EL (cell line): ENCODE measurements at regions not wholly inside any gene's neighbourhood (a gene's known extent, or its start where the extent isn't known, plus 50 kb on each side); places are given as distances from the start of the nearest gene placed in this dataset.
A peak's percentile ranks its signal among the peaks of the same experiment; 100 is the strongest.

Source experiments
- DNase-seq: peaks from one replicate; pipeline ENCODE4 v3.0.0-alpha.2; 2016

- no peak for DNase-seq
These were observed 139.2 kb downstream of the ADAMTS15 start for GRCh38 chr11:130587658-130588057.

DNA sequence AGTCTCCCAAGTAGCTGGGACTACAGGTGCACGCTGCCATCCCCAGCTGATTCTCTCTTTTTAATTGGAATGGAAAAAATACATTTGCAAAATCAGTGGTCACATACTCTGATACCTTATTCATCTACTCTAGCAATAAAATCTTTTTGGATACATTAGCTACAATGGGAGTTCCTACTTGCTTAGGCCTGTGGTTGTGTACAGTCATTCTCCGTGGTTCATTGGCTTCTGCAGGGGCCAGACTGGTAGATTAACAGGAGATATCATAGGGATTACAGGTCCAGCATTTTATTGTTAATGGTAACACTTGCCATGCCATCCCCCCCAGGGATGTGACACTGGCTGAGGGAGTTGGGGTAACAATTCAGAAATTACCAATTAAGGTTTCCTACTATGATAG, 140.0 kb downstream of the ADAMTS15 start:
- no peak for DNase-seq

DNA sequence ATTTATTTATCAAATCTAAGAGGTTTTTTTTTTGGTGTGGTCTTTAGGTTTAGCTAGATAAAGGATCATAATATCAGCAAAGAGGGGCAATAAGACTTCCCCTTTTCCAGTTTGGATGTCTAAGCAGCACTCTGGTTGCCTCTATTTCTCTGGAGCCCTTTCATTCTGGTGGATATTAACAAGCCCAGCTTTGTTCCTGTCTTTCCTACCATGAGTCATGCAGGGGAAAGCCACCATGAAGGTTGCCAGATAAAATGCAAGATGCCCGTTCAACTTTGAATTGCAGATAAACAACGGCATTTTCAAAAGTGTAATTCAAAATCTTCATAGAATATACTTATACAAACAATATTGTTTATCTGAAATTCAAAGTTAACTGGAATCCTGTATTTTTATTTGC, 143.6 kb downstream of the ADAMTS15 start:
- no peak for DNase-seq

DNA sequence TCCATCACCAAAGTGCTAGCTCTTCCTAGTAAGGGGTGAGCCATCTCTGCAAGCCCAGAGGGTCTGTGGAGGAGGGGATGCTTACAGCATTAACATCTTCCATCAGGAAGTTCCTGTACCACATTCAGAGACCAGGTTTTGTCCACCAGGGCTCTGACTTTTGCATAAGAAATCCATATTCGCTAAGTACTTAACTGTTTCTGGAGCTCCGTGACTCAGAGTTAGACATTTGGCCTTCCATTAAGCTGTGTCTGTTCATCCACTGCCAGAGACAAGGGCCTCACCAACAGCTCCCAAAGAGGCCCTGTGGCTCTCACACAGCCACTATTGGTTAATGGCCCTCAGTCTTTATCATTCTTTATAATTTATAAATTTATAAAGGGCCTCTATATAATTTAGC, 144.6 kb downstream of the ADAMTS15 start:
- no peak for DNase-seq

DNA sequence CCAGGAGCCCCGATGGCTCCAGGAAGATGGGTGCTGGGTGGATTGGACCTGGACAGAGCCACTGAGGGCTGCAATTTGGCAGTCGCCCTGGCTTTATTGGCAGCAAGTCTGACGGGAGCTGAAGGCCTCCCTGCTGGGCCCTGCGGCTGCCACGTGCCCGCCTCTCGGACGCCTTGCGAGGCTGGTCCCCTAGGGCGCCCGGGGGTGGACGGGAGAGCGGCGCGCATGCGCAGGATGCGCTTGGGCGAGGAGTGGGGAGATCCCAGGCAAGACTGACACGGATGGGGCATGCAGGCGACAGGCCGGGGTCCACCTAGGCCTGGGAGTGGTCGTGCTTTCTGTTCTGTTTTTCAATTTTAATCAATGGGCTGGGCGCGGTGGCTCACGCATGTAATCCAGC, 150.0 kb downstream of the ADAMTS15 start:
- no peak for DNase-seq

GRCh38 chr11:130599073-130599654, 150.7 kb downstream of the ADAMTS15 start:
- no peak for DNase-seq

DNA sequence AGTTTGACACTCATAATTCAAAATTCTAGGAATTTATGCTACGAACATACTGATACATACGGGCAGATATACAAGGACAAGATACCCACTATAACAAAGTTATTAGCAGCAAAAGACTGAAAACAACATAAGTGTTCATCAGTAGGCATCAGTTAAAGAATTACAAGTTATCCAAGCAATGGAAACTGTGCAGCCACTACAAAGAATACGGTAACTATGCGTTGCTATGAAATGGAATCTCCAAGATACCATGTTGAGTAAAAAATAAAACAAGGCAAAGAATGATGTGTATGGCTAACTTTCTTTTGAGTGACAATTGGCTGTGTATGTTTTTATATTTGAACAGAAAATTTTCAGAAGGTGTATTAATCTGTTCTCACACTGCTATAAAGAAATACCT, 151.7 kb downstream of the ADAMTS15 start:
- no peak for DNase-seq

GRCh38 chr11:130600616-130601015, 152.2 kb downstream of the ADAMTS15 start:
- DNase-seq: no peak

DNA sequence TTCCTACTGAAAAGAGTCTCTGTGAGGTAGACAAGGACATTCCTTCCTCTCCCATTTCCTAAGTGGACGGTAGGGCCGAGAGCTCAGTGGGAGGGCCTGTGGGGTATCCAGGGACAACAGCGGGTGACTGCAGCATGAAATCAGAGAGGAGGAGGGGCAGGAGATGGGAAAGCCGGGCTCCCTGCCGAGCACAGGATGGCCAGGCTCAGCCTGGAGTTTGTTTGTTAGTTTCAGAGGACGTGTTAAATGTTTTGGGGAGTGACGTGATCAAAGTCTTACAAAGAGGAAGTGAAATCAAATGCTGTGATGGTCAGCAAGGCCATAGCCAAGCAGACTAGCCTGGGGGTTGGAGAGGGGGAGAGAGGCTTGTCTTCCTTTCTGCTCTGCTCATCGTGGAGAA, 152.7 kb downstream of the ADAMTS15 start:
- peak; percentile 81 for DNase-seq

DNA sequence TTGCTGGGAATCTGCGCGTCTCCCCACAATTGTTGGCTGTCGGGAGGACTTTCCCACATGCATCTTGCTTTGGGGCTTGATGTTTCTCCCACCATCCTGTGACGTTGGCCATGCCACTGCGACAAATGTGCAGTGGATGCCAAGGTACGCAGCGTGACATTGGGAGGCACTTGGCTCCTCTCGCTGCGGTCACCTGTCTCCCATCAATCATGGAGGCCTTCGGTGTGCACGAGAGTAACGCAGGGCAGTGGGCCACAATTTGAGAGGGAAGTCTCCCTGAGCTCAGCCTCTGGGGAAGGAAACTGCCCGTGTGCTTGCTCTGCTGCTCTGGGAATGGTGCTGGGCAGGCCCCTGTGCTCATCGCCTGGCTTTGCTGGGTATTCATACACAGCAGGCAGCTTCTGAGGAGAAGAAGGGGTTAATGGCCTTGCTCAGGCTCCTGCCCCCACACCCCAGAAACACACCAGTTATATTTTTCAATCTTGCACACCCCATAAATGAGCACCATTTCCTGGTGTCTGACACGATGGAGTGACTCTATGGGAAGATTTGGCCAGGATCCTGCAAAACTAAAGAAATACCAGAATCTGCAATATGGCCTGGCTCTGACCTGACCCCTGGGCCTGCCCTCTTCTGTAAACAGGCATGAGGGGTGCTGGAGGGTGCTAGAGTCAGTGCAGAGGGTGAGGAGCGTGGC, 153.5 kb downstream of the ADAMTS15 start:
- no peak for DNase-seq

DNA sequence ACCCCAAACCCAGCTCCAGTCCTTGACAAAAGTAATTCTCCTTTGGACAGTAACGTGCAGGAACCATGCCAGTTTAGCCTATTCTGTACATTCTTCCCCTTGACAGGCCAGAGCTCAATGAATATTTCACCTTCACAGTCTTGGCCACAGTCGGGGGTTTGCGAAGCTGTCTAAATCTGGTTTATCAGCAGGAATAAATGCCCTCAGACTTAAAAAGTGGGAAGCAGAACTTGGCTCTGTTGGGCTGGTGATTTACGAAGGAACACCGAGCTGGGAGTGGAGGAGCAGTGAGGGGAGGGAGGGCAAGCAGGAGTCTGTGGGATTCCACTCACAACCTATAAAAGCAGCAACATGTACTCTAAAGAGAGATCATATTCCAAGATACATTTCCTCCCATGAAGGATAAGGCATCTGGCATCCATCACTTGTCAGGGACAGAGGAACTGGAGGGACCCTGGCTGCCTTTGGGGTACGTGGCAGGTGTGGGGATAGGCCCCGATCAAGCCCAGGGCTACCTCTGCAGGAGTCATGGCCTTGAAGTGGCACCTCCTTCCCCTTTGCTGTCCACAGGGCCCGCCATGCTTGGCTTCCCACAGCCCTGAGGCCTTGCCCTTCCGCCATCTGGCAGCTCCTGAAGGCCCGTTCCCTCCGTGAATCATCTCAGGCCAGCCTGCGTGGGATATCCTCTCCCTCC, 154.3 kb downstream of the ADAMTS15 start:
- no peak for DNase-seq

DNA sequence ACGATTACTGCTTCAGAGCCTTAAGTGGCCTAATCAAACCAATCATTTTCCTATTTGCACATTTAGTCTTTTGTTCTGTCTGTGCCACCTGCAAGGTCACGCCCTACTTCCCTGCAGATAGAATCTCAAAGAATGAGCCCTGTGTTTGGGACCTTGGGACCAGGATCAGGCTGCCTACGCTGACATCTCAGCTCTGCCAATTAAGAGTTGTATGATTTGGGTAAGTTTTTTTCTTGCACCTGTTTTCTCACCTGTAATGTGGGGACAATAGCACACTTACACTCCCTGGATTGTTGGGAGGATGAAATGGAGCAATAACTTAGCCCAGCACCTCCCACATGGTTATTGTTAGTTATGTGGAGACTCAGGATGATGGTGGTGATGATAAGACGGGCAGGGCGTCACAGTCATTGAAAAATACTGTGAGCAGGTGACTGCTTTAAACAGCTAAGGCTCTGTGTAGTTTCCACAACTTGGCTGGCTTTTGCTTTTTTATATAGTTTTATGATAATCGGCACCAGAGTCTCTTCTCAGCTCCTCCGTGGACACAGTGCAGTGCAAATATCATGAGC, 155.0 kb downstream of the ADAMTS15 start:
- no peak for DNase-seq

GRCh38 chr11:130604606-130605005, 156.2 kb downstream of the ADAMTS15 start:
- no peak for DNase-seq

DNA sequence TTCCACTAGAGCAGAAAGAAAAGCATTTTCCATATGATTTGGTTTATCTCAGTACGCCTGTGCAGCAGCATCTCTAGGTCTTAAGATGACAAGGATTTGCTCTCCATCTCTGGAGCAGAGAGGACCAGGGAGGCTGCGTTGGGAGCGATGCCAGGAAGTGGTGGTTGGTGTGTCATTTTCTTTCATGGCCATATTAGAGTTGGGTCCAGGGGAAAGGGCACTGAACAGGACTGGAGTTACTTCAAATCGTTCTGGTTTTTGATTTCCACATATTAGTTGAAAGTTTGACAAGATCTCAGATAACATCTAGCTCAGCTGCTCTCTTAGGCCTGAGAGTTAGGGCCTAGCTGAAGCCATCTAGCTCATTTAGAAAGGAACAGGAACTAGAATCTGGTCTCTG, 157.7 kb downstream of the ADAMTS15 start:
- DNase-seq: peak; percentile 35

DNA sequence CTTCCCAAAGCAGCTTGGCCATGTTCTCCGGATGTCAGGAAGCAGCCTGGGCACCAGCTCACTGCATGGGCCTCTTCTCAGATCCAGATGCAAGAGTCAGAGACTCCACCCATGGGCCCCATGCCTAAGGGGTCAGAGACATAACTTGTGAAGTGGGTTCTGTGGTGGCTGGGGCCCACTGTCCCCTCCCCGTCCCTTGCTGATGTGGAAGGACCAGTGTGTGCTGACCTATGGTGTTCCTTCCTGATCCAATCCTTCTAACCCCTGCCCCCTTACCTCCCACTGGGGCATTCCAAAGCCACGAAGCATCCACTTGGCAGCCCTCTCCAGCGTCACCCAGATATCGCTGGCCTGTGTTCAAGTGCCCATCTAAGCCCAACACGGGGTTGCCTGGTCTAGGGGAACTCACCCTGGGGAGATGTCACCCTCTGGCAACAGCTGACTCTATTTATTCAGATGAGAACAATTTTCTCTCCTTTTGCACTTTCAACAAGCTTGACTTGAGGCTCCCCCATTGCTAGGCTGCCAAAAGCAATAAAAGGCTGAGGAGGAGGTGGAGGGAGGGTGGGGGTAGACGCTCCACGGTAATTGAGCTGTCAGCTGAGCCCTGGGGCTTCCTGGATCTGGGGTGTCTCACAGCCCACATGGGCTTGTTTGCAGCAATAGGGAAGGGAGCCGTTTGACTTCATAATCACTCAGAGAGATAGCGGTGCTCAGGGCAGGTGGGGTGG, 158.5 kb downstream of the ADAMTS15 start:
- DNase-seq: peak; percentile 70

GRCh38 chr11:130608287-130608686, 159.8 kb downstream of the ADAMTS15 start:
- DNase-seq: no peak

DNA sequence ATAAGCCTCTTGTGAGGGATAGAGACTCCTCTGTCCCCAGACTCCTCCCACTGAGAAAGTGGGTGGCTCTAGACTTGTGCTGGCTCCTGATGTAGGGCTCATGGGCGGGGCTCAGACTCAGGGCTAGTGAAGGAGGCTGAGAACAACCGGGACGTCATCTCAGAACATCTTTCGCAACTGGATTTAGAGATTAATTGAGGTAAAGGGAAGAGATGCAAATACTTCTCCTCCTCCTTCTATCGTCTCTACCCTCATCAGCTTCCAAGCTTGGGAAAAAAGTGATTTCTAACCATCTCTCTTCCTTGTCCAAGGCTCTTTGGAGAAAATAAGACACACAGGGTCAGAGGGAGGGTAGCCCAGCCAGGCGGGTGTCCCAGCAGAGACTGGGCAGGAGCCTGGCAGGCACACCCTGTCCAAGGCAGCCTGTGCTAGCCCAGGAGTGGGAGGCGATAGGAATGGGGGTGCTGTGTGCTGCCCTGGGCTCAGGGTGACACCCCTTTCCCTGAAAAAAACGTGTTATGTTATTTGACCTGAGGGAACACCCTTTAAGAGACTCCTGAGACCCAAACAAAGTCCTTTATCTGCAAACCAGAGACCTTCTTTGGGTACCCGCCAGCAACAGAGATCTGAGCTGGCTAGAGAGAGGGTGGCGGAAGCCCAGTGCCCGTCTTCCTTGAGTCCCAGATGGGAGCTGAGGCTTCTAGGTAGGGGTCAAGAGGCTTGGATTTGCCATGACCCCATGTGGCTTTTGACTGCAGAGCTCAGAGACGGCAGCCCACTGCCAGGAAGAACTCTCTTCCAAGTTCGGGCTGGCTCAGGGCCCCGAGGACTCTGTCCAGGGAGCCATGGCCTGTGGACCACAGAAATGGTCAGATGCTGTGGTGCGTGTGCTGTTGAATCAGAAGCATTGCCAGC, 160.9 kb downstream of the ADAMTS15 start:
- no peak for DNase-seq

GRCh38 chr11:130611791-130612251, 163.4 kb downstream of the ADAMTS15 start:
- DNase-seq: peak; percentile 94

DNA sequence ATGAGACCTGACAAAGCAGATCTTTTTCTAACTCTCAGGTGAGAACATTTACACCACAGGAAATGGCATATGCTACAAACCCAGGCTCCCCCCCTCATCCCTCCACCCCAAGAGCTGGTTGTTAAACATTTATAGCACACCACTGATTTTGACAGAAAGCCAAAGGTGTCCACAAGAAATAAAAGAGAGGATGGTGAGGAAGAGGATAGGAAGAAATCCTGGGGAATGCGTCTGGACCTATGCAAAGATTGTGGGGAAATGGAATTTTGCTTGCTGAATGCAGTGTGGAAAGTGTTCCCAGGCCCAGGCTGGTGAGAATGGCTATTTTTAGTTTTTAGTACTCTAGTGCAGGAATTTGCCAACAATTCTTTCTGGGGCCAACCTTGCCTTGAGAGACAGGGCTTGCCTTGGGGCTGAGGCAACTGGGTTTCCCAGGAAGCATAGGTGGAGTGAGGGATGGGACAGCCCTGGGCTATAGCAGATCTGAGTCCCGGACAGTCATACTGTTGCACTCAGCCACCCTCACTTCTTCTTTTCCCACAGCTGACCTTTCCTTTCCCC, 163.9 kb downstream of the ADAMTS15 start:
- DNase-seq: peak; percentile 81

- no peak for DNase-seq
These were observed 165.0 kb downstream of the ADAMTS15 start for GRCh38 chr11:130613396-130613795.

GRCh38 chr11:130614591-130614990, 166.1 kb downstream of the ADAMTS15 start:
- no peak for DNase-seq

DNA sequence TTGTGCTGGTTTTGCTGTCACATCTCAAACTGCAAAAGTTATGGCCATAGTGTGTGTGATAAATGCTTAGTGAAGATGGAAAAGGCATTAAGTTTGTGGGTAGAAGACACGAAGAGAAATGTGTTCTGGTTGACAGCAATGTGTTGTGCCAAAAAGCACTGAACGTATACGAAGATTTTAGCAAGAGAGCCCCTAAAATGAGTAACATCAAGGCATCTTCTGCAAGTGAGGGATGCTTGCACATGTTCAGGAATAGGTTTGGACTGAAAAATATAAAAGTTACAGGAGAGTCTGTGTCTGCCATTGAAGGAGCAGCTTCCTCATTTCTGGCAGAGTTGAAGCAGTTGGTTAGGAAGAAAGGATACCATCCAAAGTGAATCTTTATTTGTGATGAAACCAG, 167.1 kb downstream of the ADAMTS15 start:
- no peak for DNase-seq
